Panc1 (cell line): ENCODE measurements at regions not wholly inside any gene's neighbourhood (a gene's known extent, or its start where the extent isn't known, plus 50 kb on each side); places are given as distances from the start of the nearest gene placed in this dataset.

Experiments used
- POLR2AphosphoS5 ChIP-seq: IDR thresholded peaks from 2 replicates; pipeline ENCODE4 v1.6.1; 2012; ENCODE audit warnings: mild to moderate bottlenecking, low read depth, low read length, moderate library complexity
- SIN3A ChIP-seq: IDR thresholded peaks from 2 replicates; pipeline ENCODE4 v1.6.1; 2012; ENCODE audit warnings: low read depth, mild to moderate bottlenecking, low read length, moderate library complexity, borderline replicate concordance; ENCODE audit not compliant: insufficient read depth
- TCF7L2 ChIP-seq: IDR thresholded peaks from 2 replicates; pipeline ENCODE4 v1.6.1; 2011; ENCODE audit warnings: mild to moderate bottlenecking, low read depth, low read length, inconsistent platforms
- TF ChIP-seq, protein P1 (sequence below): fragments of 450-650 bp; IDR thresholded peaks from 2 replicates; pipeline ENCODE4 v1.5.1; 2017; ENCODE audit warnings: mild to moderate bottlenecking
- TF ChIP-seq, protein P2 (sequence below), 2 experiments: IDR thresholded peaks; 2 replicates each; pipeline ENCODE4 v1.6.1; 2011 to 2012; ENCODE audit warnings: low read depth in 2 of 2, control low read depth in 1 of 2, low read length in 1 of 2, mild to moderate bottlenecking in 1 of 2, moderate library complexity in 1 of 2; ENCODE audit not compliant: insufficient read depth in 1 of 2

DNA sequence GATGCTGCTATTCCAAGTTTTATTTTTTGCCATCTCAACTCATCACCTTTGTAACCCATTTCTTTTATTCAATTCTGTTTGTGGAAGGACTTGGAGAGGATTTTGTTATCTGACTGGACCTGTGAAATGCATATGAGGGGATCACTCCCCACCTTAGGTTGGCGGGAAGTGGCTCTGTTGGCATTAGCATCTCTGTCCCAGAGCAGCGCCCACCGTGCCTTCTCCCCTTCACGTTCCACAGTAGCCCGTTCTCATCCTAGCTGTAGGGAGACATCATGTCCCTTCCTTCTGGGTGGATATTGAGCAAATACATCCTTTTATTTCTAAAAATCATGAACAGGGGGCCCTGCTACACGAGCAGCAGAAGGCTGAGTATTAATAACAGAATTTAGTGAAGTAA lies 330.4 kb downstream of the RFC3 start:
- TF ChIP-seq, protein P1, sequence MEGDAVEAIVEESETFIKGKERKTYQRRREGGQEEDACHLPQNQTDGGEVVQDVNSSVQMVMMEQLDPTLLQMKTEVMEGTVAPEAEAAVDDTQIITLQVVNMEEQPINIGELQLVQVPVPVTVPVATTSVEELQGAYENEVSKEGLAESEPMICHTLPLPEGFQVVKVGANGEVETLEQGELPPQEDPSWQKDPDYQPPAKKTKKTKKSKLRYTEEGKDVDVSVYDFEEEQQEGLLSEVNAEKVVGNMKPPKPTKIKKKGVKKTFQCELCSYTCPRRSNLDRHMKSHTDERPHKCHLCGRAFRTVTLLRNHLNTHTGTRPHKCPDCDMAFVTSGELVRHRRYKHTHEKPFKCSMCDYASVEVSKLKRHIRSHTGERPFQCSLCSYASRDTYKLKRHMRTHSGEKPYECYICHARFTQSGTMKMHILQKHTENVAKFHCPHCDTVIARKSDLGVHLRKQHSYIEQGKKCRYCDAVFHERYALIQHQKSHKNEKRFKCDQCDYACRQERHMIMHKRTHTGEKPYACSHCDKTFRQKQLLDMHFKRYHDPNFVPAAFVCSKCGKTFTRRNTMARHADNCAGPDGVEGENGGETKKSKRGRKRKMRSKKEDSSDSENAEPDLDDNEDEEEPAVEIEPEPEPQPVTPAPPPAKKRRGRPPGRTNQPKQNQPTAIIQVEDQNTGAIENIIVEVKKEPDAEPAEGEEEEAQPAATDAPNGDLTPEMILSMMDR = no peak
- no peak for TF ChIP-seq POLR2AphosphoS5
- TF ChIP-seq TCF7L2 = no peak
- TF ChIP-seq, protein P2, sequence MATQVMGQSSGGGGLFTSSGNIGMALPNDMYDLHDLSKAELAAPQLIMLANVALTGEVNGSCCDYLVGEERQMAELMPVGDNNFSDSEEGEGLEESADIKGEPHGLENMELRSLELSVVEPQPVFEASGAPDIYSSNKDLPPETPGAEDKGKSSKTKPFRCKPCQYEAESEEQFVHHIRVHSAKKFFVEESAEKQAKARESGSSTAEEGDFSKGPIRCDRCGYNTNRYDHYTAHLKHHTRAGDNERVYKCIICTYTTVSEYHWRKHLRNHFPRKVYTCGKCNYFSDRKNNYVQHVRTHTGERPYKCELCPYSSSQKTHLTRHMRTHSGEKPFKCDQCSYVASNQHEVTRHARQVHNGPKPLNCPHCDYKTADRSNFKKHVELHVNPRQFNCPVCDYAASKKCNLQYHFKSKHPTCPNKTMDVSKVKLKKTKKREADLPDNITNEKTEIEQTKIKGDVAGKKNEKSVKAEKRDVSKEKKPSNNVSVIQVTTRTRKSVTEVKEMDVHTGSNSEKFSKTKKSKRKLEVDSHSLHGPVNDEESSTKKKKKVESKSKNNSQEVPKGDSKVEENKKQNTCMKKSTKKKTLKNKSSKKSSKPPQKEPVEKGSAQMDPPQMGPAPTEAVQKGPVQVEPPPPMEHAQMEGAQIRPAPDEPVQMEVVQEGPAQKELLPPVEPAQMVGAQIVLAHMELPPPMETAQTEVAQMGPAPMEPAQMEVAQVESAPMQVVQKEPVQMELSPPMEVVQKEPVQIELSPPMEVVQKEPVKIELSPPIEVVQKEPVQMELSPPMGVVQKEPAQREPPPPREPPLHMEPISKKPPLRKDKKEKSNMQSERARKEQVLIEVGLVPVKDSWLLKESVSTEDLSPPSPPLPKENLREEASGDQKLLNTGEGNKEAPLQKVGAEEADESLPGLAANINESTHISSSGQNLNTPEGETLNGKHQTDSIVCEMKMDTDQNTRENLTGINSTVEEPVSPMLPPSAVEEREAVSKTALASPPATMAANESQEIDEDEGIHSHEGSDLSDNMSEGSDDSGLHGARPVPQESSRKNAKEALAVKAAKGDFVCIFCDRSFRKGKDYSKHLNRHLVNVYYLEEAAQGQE (IDR thresholded peaks at IDR 0.05; ENCODE audit: insufficient read depth in 1 of 2, low read depth in 2 of 2, low read length in 1 of 2) = no peak
- no peak for TF ChIP-seq SIN3A
